CD14-positive monocyte (primary cell): ENCODE measurements at regions not wholly inside any gene's neighbourhood (a gene's known extent, or its start where the extent isn't known, plus 50 kb on each side); places are given as distances from the start of the nearest gene placed in this dataset.

Experiments used
- DNase-seq, 3 donors: peaks; one replicate each; pipeline ENCODE4 v3.0.0-alpha.2; 2011 to 2022
- H2AFZ ChIP-seq: 2 replicates; pipeline ENCODE4 v1.6.0; 2012; ENCODE audit warnings: mild to moderate bottlenecking, low read depth, low read length, inconsistent platforms; ENCODE audit not compliant: insufficient read depth, poor library complexity, severe bottlenecking
- H3K27ac ChIP-seq, 2 donors: 1 replicate in 1 of 2; 2 replicates in 1 of 2; pipeline ENCODE4 v1.5.1; 2012 to 2013; ENCODE audit warnings: low read length in 2 of 2, control low read depth in 1 of 2, inconsistent platforms in 1 of 2, low read depth in 1 of 2, mild to moderate bottlenecking in 1 of 2
- H3K27me3 ChIP-seq, 2 donors: one replicate each; pipeline versions ENCODE4 v1.6.0 to v1.6.1; 2011 to 2013; ENCODE audit warnings: low read length in 2 of 2; ENCODE audit not compliant: control insufficient read depth in 2 of 2, insufficient read depth in 2 of 2
- H3K36me3 ChIP-seq, 2 donors: replicated peaks in 1 of 2; 1 replicate in 1 of 2; 2 replicates in 1 of 2; pipeline versions ENCODE4 v1.5.1 to v1.6.1; 2012 to 2013; ENCODE audit warnings: low read length in 2 of 2, control low read depth in 1 of 2, inconsistent platforms in 1 of 2, mild to moderate bottlenecking in 1 of 2; ENCODE audit not compliant: insufficient read depth in 2 of 2, control insufficient read depth in 1 of 2
- H3K4me1 ChIP-seq, 2 donors: 1 replicate in 1 of 2; 2 replicates in 1 of 2; pipeline versions ENCODE4 v1.5.1 to v1.6.1; 2012 to 2013; ENCODE audit warnings: low read length in 2 of 2, control low read depth in 1 of 2, inconsistent platforms in 1 of 2, mild to moderate bottlenecking in 1 of 2, moderate library complexity in 1 of 2; ENCODE audit not compliant: insufficient read depth in 2 of 2, control insufficient read depth in 1 of 2
- H3K4me2 ChIP-seq: replicated peaks from 2 replicates; pipeline ENCODE3; 2012; ENCODE audit warnings: low read length, moderate library complexity, mild to moderate bottlenecking; ENCODE audit not compliant: poor library complexity, severe bottlenecking; ENCODE audit errors: extremely low read depth
- H3K4me3 ChIP-seq, 3 experiments: fragments of 200-600 bp in 1 of 3; sonication (generic) in 1 of 3; replicated peaks in 1 of 3; 1 replicate in 2 of 3; 2 replicates in 1 of 3; pipeline ENCODE4 v1.5.1; 2011 to 2013; ENCODE audit warnings: low read length in 3 of 3, mild to moderate bottlenecking in 3 of 3, control low read depth in 2 of 3, low read depth in 2 of 3, inconsistent platforms in 1 of 3, moderate library complexity in 1 of 3
- H3K79me2 ChIP-seq: 2 replicates; pipeline ENCODE4 v1.6.0; 2012; ENCODE audit warnings: mild to moderate bottlenecking, control low read depth, inconsistent platforms, low read length, moderate library complexity; ENCODE audit not compliant: insufficient read depth
- H3K9ac ChIP-seq: 2 replicates; pipeline ENCODE4 v1.6.0; 2017; ENCODE audit warnings: low read length, mild to moderate bottlenecking; ENCODE audit not compliant: insufficient read depth, poor library complexity, severe bottlenecking
- H3K9me3 ChIP-seq, 2 donors: replicated peaks in 1 of 2; 1 replicate in 1 of 2; 2 replicates in 1 of 2; pipeline versions ENCODE4 v1.5.1 to v1.6.1; 2012 to 2013; ENCODE audit warnings: low read length in 2 of 2, control low read depth in 1 of 2; ENCODE audit not compliant: control insufficient read depth in 1 of 2, insufficient read depth in 1 of 2
- H4K20me1 ChIP-seq: 2 replicates; pipeline ENCODE4 v1.6.0; 2012; ENCODE audit warnings: mild to moderate bottlenecking, low read length, control low read depth, moderate library complexity; ENCODE audit not compliant: insufficient read depth
- H3K27ac Mint-ChIP-seq, 7 donors: one replicate each; pipeline ENCODE4 v1.8.0; 2020; ENCODE audit warnings: mild to moderate bottlenecking in 7 of 7, mixed read lengths in 7 of 7, moderate library complexity in 6 of 7, inconsistent platforms in 2 of 7
- H3K27me3 Mint-ChIP-seq, 3 donors: one replicate each; pipeline ENCODE4 v1.8.0; 2021 to 2022; ENCODE audit warnings: low read depth in 3 of 3, mild to moderate bottlenecking in 3 of 3, mixed read lengths in 3 of 3, moderate library complexity in 3 of 3, inconsistent platforms in 1 of 3
- H3K36me3 Mint-ChIP-seq, 2 donors: one replicate each; pipeline ENCODE4 v1.8.0; 2020; ENCODE audit warnings: mixed read lengths in 2 of 2, inconsistent platforms in 1 of 2, mild to moderate bottlenecking in 1 of 2
- H3K4me1 Mint-ChIP-seq: one replicate; pipeline ENCODE4 v1.8.0; 2020; ENCODE audit warnings: mild to moderate bottlenecking, mixed read lengths
- H3K4me3 Mint-ChIP-seq, 2 donors: one replicate each; pipeline ENCODE4 v1.8.0; 2020; ENCODE audit warnings: mild to moderate bottlenecking in 2 of 2, mixed read lengths in 2 of 2, moderate library complexity in 1 of 2
- H3K9me3 Mint-ChIP-seq, 7 donors: one replicate each; pipeline ENCODE4 v1.8.0; 2020 to 2022; ENCODE audit warnings: mixed read lengths in 7 of 7, mild to moderate bottlenecking in 6 of 7, moderate library complexity in 6 of 7, inconsistent platforms in 2 of 7
- CTCF ChIP-seq: fragments of 200-600 bp; IDR thresholded peaks from one replicate; pipeline ENCODE4 v1.8.0; 2022; ENCODE audit warnings: antibody characterized with exemption, mild to moderate bottlenecking
- WGBS: methylation state at CpG from one replicate; pipeline ENCODE4 v1.1.5; 2013; ENCODE audit warnings: missing lambda C conversion rate; ENCODE audit not compliant: insufficient coverage; 5-methylcytosine and 5-hydroxymethylcytosine counted together
- intact Hi-C, 2 donors: fragments of 100-400 bp; cut with micrococcal nuclease; formaldehyde crosslinking; loops; one replicate each; pipeline versions ENCODE4 v1.15.0 to v1.15.1; 2023

DNA sequence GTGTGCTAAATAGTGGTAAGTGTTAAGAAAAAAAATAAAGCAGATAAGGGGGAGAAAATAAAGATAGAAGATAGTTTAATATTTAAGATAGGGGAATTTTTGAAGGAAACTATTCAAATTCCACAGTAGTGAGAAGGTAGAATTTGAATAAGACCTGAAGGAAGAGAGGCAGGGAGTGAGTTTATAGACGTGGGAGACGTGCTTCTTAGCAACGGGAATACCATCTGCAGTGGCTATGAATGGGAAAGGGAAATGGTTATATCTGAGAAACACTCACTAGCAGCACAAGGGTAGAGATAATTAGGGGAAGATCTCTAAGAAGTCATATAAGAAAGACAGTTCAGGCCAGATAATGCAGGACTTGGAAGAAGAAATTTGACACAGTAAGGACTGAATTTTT is 854.5 kb upstream of the EPHA5 start:
- Mint-ChIP-seq H3K4me1 (no peaks in the 10 kb centered on the region), H3K27ac (no peak overlapping the region), H3K9me3 (peaks cover 0 to 6% (median 2%) of the 10 kb centered on the region in 7 donors), H3K4me3 (no peak overlapping the region), H3K36me3 (no peaks in the 10 kb centered on the region), H3K27me3 (no peaks in the 10 kb centered on the region)
- H3K27me3 ChIP-seq, result no peaks in the 10 kb centered on the region
- no peak overlapping the region for H3K9ac ChIP-seq
- no peak overlapping the region for H3K4me2 ChIP-seq
- H4K20me1 ChIP-seq, result no peaks in the 10 kb centered on the region
- H3K4me3 ChIP-seq, result no peak overlapping the region
- no peak overlapping the region for H3K27ac ChIP-seq
- H3K79me2 ChIP-seq, result no peaks in the 10 kb centered on the region
- WGBS, result no CpG with 5 or more reads among the region's 3 CpGs
- DNase-seq, result no peak
- no peaks in the 10 kb centered on the region for H3K36me3 ChIP-seq
- peaks cover 0 to 8% of the 10 kb centered on the region in 2 donors for H3K9me3 ChIP-seq
- TF ChIP-seq CTCF, result no peak
- intact Hi-C loops, result no loop called here
- H3K4me1 ChIP-seq, result no peaks in the 10 kb centered on the region
- no peak overlapping the region for H2AFZ ChIP-seq

DNA sequence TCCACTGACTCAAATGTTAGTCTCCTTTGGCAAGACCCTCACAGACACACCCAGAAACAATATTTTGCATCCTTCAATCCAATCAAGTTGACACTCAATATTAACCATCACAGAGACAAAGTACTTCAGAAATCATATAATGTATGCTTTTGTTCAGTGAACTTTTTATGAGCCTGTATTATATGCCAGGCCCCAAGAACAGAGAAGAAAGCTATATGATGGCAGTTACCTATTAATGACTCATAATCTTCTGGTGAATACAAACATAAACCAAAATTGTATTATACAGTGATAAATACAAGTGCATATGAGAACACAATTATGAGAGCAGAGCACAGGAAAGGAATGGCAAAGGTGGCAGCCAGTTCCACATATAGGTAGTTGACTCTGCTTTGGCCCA is 852.0 kb upstream of the EPHA5 start:
- Histone ChIP-seq H3K27me3 (no peaks in the 10 kb centered on the region), H4K20me1 (no peaks in the 10 kb centered on the region), H3K36me3 (no peaks in the 10 kb centered on the region), H3K79me2 (no peaks in the 10 kb centered on the region), H3K4me1 (no peaks in the 10 kb centered on the region), H2AFZ (no peak overlapping the region), H3K4me3 (no peak overlapping the region), H3K4me2 (no peak overlapping the region), H3K9ac (no peak overlapping the region), H3K9me3 (no peaks in the 10 kb centered on the region), H3K27ac (no peak overlapping the region)
- intact Hi-C loops, result no loop called here
- H3K27me3 Mint-ChIP-seq, result no peaks in the 10 kb centered on the region
- H3K4me1 Mint-ChIP-seq, result no peaks in the 10 kb centered on the region
- H3K9me3 Mint-ChIP-seq, result peaks cover 0 to 4% (median 0%) of the 10 kb centered on the region in 7 donors
- no peak overlapping the region for H3K27ac Mint-ChIP-seq
- H3K36me3 Mint-ChIP-seq, result no peaks in the 10 kb centered on the region
- no peak for TF ChIP-seq CTCF
- no peak for DNase-seq
- H3K4me3 Mint-ChIP-seq, result no peak overlapping the region
